Left colon (tissue), 2 donors: ENCODE measurements at regions not wholly inside any gene's neighbourhood (a gene's known extent, or its start where the extent isn't known, plus 50 kb on each side); places are given as distances from the start of the nearest gene placed in this dataset.
"Not testable (repeated sequence)": the region's sequence is repeated elsewhere in the genome, so short reads cannot be mapped to it uniquely, and the experiment has no call there.

Experiments used
- ATAC-seq: fragments of 200-7000 bp; cut with Tn5 transposase; one replicate; pipeline ENCODE4 v1.9.1; 2020; ENCODE audit warnings: mild to moderate bottlenecking, moderate library complexity
- DNase-seq, 2 donors: peaks; one replicate each; pipeline ENCODE4 v3.0.0-alpha.2; 2020
- intact Hi-C, 2 donors: fragments of 100-400 bp; cut with DNase I in 1 of 2; cut with micrococcal nuclease in 1 of 2; formaldehyde crosslinking; loops; one replicate each; pipeline versions ENCODE4 v1.11.2 to v1.14.0; 2022; cut with DNase I, micrococcal nuclease
- donor health status: DM: no; HTN: no; CAD: no.
- donor health status: DM: yes; HTN: yes; CAD: no.

GRCh38 chr2:167851323-167851860, 396.0 kb downstream of the STK39 start:
- DNase-seq (no peak), ATAC-seq (no peak)
- intact Hi-C loops, result no loop called here

- intact Hi-C loops, result no loop called here
- DNase-seq, result peak; percentile 59 to 71
- ATAC-seq, result peak; percentile 61
Observed at GRCh38 chr2:167844714-167845530, 402.5 kb downstream of the STK39 start.

- DNase-seq (no peak), ATAC-seq (no peak)
- intact Hi-C loops, result no loop called here
Observed at GRCh38 chr2:167843657-167844056, 403.7 kb downstream of the STK39 start.

- no peak for DNase-seq
- intact Hi-C loops, result no loop called here
- ATAC-seq, result no peak
Observed at GRCh38 chr2:167843217-167843616, 404.2 kb downstream of the STK39 start.

- intact Hi-C loops, result no loop called here
- DNase-seq, result no peak
- no peak for ATAC-seq
Observed at GRCh38 chr2:167842047-167842446, 405.3 kb downstream of the STK39 start.

GRCh38 chr2:167835290-167835689, 412.1 kb downstream of the STK39 start:
- ATAC-seq, intact Hi-C loops, DNase-seq: not testable (repeated sequence)

- ATAC-seq (no peak), DNase-seq (no peak)
- intact Hi-C loops, result no loop called here
Observed at GRCh38 chr2:167834707-167835106, 412.7 kb downstream of the STK39 start.

- no peak for DNase-seq
- no peak for ATAC-seq
- intact Hi-C loops, result no loop called here
Observed at GRCh38 chr2:167833294-167833693, 414.1 kb downstream of the STK39 start.

- DNase-seq, result no peak
- intact Hi-C loops, result no loop called here
- no peak for ATAC-seq
Observed at GRCh38 chr2:167832868-167833287, 414.5 kb downstream of the STK39 start.

- ATAC-seq, result no peak
- intact Hi-C loops, result no loop called here
- DNase-seq, result no peak
Observed at GRCh38 chr2:167827352-167828097, 419.9 kb downstream of the STK39 start.

GRCh38 chr2:167826906-167827305, 420.5 kb downstream of the STK39 start:
- no peak for DNase-seq
- intact Hi-C loops, result no loop called here
- no peak for ATAC-seq

GRCh38 chr2:167825664-167826063, 421.7 kb downstream of the STK39 start:
- no peak for ATAC-seq
- no peak for DNase-seq
- intact Hi-C loops, result no loop called here

GRCh38 chr2:167822690-167823465, 424.5 kb downstream of the STK39 start:
- intact Hi-C loops, result no loop called here
- no peak for DNase-seq
- no peak for ATAC-seq

- ATAC-seq, result no peak
- DNase-seq, result no peak
- intact Hi-C loops, result no loop called here
Observed at GRCh38 chr2:167820488-167820887, 426.9 kb downstream of the STK39 start.

- no peak for ATAC-seq
- intact Hi-C loops, result no loop called here
- DNase-seq, result no peak
Observed at GRCh38 chr2:167818521-167818920, 428.9 kb downstream of the STK39 start.

GRCh38 chr2:167817908-167818307, 429.5 kb downstream of the STK39 start:
- intact Hi-C loops, result no loop called here
- DNase-seq (no peak), ATAC-seq (no peak)

GRCh38 chr2:167817422-167817821, 430.0 kb downstream of the STK39 start:
- no peak for DNase-seq
- intact Hi-C loops, result no loop called here
- no peak for ATAC-seq

GRCh38 chr2:167816874-167817290, 430.5 kb downstream of the STK39 start:
- intact Hi-C loops, result no loop called here
- no peak for ATAC-seq

More at GRCh38 chr2:167816874-167817290, 430.5 kb downstream of the STK39 start:
- no peak for DNase-seq
